PC-3 (cell line): ENCODE measurements at regions not wholly inside any gene's neighbourhood (a gene's known extent, or its start where the extent isn't known, plus 50 kb on each side); places are given as distances from the start of the nearest gene placed in this dataset.
A peak's percentile ranks its signal among the peaks of the same experiment; 100 is the strongest.

Experiments
- ATAC-seq: fragments of 200-7000 bp; cut with Tn5 transposase; 2 replicates; pipeline ENCODE4 v1.9.1; 2020; ENCODE audit warnings: mild to moderate bottlenecking, moderate library complexity
- BruUV-seq: library from RNA; stranded (reverse); fragments of 400-500 nt; replicated peaks from 2 replicates; lab custom pipeline; 2021; lab: Mats Ljungman, UMichigan
- CTCF ChIA-PET: fragments of 300-600 bp; sonication (Branson Sonifier 250); formaldehyde crosslinking; loops from one replicate; lab custom pipeline; 2022; ENCODE audit warnings: antibody characterized with exemption; lab: Charles Lee
- POLR2A ChIA-PET: fragments of 300-600 bp; sonication (Branson Sonifier 250); formaldehyde crosslinking; loops from one replicate; lab custom pipeline; 2022; ENCODE audit warnings: antibody characterized with exemption; ENCODE audit not compliant: unreplicated experiment; lab: Charles Lee
- DNase-seq: peaks from one replicate; pipeline ENCODE4 v3.0.0-alpha.2; 2015
- H2AFZ ChIP-seq: fragments of 300-600 bp; sonication (generic); 2 replicates; pipeline ENCODE4 v1.6.0; 2016; ENCODE audit warnings: antibody characterized with exemption, low read length
- H3F3A ChIP-seq: fragments of 300-600 bp; sonication (generic); one replicate; pipeline ENCODE4 v1.6.0; 2017; ENCODE audit warnings: antibody characterized with exemption, low read length, control low read depth, mild to moderate bottlenecking; ENCODE audit not compliant: unreplicated experiment
- H3K27ac ChIP-seq: fragments of 300-600 bp; sonication (generic); 2 replicates; pipeline ENCODE4 v1.5.1; 2016; ENCODE audit warnings: mild to moderate bottlenecking, low read length
- H3K27me3 ChIP-seq: fragments of 300-600 bp; sonication (generic); 2 replicates; pipeline ENCODE4 v1.6.1; 2016; ENCODE audit warnings: low read length, mixed read lengths
- H3K36me3 ChIP-seq: fragments of 300-600 bp; sonication (generic); 2 replicates; pipeline ENCODE4 v1.6.1; 2016; ENCODE audit warnings: low read depth, mixed run types, low read length, mixed read lengths
- H3K4me1 ChIP-seq: fragments of 300-600 bp; sonication (generic); 2 replicates; pipeline ENCODE4 v1.5.1; 2016; ENCODE audit warnings: low read length; ENCODE audit not compliant: insufficient read depth
- H3K4me2 ChIP-seq: fragments of 300-600 bp; sonication (generic); 2 replicates; pipeline ENCODE4 v1.6.0; 2016; ENCODE audit warnings: low read length
- H3K4me3 ChIP-seq: fragments of 300-600 bp; sonication (generic); 2 replicates; pipeline ENCODE4 v1.5.1; 2016; ENCODE audit warnings: mild to moderate bottlenecking, low read length, mixed read lengths
- H3K79me2 ChIP-seq: fragments of 300-600 bp; sonication (generic); 2 replicates; pipeline ENCODE4 v1.6.1; 2017; ENCODE audit warnings: low read length, mixed read lengths
- H3K9ac ChIP-seq: fragments of 300-600 bp; sonication (generic); 2 replicates; pipeline ENCODE4 v1.6.0; 2016; ENCODE audit warnings: mild to moderate bottlenecking, low read length
- H3K9me2 ChIP-seq: fragments of 300-600 bp; sonication (generic); replicated peaks from 2 replicates; pipeline ENCODE4 v1.6.1; 2016; ENCODE audit warnings: mixed run types, low read length, mixed read lengths
- H3K9me3 ChIP-seq: fragments of 300-600 bp; sonication (generic); 2 replicates; pipeline ENCODE4 v1.6.1; 2016; ENCODE audit warnings: low read length, mixed read lengths
- H4K20me1 ChIP-seq: fragments of 300-600 bp; sonication (generic); 2 replicates; pipeline ENCODE4 v1.6.1; 2016; ENCODE audit warnings: low read length, mixed read lengths
- CTCF ChIP-seq: fragments of 300-600 bp; sonication (generic); conservative IDR thresholded peaks from 2 replicates; pipeline ENCODE4 v1.5.1; 2017; ENCODE audit warnings: antibody characterized with exemption, low read depth, mild to moderate bottlenecking, low read length
- EZH2 ChIP-seq: fragments of 300-600 bp; sonication (generic); IDR thresholded peaks from one replicate; pipeline ENCODE4 v1.6.1; 2017; ENCODE audit warnings: antibody characterized with exemption, mild to moderate bottlenecking, low read length; ENCODE audit not compliant: unreplicated experiment
- EZH2phosphoT487 ChIP-seq: fragments of 300-600 bp; sonication (generic); IDR thresholded peaks from 2 replicates; pipeline ENCODE4 v1.6.1; 2018; ENCODE audit warnings: mild to moderate bottlenecking, antibody characterized with exemption, low read length, borderline replicate concordance
- intact Hi-C: fragments of 100-400 bp; cut with micrococcal nuclease; formaldehyde crosslinking; loops from 2 replicates; pipeline ENCODE4 v1.9.0; 2023

GRCh38 chr2:8168876-8169424 is 512.9 kb upstream of the ID2 start:
- Histone ChIP-seq H2AFZ (no peak overlapping the region), H3K9me3 (no peaks in the 10 kb centered on the region), H3K79me2 (no peaks in the 10 kb centered on the region), H3K4me2 (no peak overlapping the region), H3F3A (no peaks in the 10 kb centered on the region), H3K27me3 (no peaks in the 10 kb centered on the region), H3K36me3 (no peaks in the 10 kb centered on the region), H3K9me2 (no peaks in the 10 kb centered on the region), H4K20me1 (no peaks in the 10 kb centered on the region), H3K4me3 (no peak overlapping the region), H3K9ac (no peak overlapping the region), H3K4me1 (no peaks in the 10 kb centered on the region), H3K27ac (no peak overlapping the region)
- ChIA-PET POLR2A (no interaction called here), CTCF (no interaction called here)
- intact Hi-C loops, result no loop called here
- TF ChIP-seq EZH2phosphoT487 (no peak), CTCF (no peak), EZH2 (no peak)
- no peak for ATAC-seq
- BruUV-seq, result no TSS peak
- no peak for DNase-seq

- no peak overlapping the region for H2AFZ ChIP-seq
- CTCF ChIA-PET, result no interaction called here
- H3K4me2 ChIP-seq, result no peak overlapping the region
- no peaks in the 10 kb centered on the region for H3K27me3 ChIP-seq
- BruUV-seq, result no TSS peak
- H3K79me2 ChIP-seq, result no peaks in the 10 kb centered on the region
- no peaks in the 10 kb centered on the region for H3K9me2 ChIP-seq
- ATAC-seq, result no peak; the same call in 1 of the 2 replicates
- TF ChIP-seq CTCF (no peak), EZH2 (no peak), EZH2phosphoT487 (no peak)
- DNase-seq, result peak; percentile 25
- no peaks in the 10 kb centered on the region for H3K4me1 ChIP-seq
- H3K4me3 ChIP-seq, result no peak overlapping the region
- POLR2A ChIA-PET, result no interaction called here
- intact Hi-C loops, result no loop called here
- no peaks in the 10 kb centered on the region for H3K36me3 ChIP-seq
- H3F3A ChIP-seq, result no peaks in the 10 kb centered on the region
- no peak overlapping the region for H3K9ac ChIP-seq
- no peaks in the 10 kb centered on the region for H4K20me1 ChIP-seq
- no peaks in the 10 kb centered on the region for H3K9me3 ChIP-seq
- no peak overlapping the region for H3K27ac ChIP-seq
Measured at GRCh38 chr2:8169443-8169842, 512.4 kb upstream of the ID2 start.

DNA sequence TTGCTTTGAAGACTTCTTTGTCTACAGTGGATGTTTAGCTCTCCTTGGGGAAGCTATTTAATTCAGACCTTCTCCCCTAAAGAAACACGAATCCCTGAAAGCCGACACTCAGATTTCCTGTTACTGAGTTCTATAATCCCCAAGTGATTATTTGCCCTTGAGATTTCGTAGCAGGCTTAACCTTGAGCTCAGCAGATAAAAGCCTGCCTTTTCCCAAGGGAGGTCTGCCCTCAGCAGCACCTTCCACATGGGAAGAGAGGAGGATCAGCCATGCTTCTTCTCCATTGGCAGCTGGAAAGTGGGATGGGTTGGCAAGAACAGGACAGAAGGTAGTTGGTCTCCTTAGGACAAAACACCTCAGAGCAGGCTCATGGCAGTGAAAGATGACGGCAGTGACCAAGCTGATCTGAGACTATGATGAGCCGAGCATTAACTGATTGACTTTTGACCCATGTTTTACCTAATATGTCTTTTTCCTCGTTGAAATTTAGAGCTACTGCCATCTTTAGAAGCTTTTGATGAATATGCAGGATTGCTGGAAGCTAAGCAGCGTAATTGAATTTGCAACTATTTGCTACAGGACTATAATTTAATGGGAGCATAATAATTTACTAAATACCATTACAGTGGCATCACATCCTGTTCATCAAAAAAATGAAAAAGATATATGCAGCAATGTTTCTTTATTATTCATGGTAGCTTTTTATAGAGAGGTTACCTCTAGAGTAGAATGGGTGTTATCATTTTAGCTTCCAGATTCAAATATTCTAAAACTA is 511.1 kb upstream of the ID2 start:
- Histone ChIP-seq H4K20me1 (no peaks in the 10 kb centered on the region), H3K9me3 (no peaks in the 10 kb centered on the region), H3K9me2 (no peaks in the 10 kb centered on the region), H3K27ac (no peak overlapping the region), H3K4me2 (no peak overlapping the region), H3K36me3 (no peaks in the 10 kb centered on the region), H2AFZ (no peak overlapping the region), H3K27me3 (no peaks in the 10 kb centered on the region), H3F3A (no peaks in the 10 kb centered on the region), H3K79me2 (no peaks in the 10 kb centered on the region), H3K4me1 (no peaks in the 10 kb centered on the region), H3K4me3 (no peak overlapping the region), H3K9ac (no peak overlapping the region)
- CTCF ChIA-PET, result interaction anchor here (0.5 kb wide), 1 partner anchor 38 kb away, joined by 4 read pairs; no protein-coding TSS in a partner anchor
- intact Hi-C loops, result no loop called here
- DNase-seq (no peak), ATAC-seq (no peak)
- TF ChIP-seq EZH2phosphoT487 (no peak), CTCF (no peak), EZH2 (no peak)
- no TSS peak for BruUV-seq
- POLR2A ChIA-PET, result no interaction called here
